ENCODE measurements at regions not wholly inside any gene's neighbourhood (a gene's known extent, or its start where the extent isn't known, plus 50 kb on each side); places are given as distances from the start of the nearest gene placed in this dataset.

DNA sequence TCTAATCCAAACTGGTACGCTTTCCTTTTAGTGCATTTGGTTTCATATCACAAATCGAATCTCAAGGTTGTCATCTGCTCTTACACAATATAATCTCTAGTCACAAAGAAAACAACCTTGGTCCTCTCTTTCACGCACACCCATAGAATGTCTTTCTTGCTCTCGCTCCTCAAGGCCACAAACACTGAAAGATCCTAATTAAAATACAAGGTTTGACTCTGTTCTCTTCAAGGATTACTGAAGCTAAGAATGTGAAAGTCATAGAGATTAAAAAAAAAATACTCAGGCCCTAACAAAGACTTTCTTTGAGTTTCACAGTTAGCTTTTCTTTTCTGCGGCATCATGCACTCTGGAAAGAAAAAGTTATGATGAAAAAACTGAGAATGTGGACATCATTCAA, 891.5 kb downstream of the EFNB2 start:
- no peak for DNase-seq

DNA sequence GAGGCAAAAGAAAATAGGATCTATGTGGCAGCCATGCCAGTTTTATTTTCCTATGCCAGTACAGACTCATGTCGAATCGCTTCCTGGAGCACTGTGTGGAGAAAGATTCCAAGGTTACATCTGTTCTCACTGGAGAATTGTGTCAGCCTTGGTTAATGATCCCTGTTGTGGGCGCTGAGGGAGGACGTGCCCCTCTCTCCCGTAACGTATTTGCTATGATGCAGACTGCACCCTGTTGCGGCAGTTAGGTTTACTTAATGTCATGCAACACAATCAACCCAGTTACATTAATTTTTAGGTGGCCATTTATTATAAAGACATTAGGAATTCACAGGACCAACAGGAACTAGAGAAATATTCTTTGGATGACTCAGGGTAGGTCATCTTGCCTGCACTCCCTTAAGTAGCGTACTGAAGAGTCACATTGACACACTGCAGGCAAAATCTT, 892.9 kb downstream of the EFNB2 start:
- DNase-seq = no peak

DNA sequence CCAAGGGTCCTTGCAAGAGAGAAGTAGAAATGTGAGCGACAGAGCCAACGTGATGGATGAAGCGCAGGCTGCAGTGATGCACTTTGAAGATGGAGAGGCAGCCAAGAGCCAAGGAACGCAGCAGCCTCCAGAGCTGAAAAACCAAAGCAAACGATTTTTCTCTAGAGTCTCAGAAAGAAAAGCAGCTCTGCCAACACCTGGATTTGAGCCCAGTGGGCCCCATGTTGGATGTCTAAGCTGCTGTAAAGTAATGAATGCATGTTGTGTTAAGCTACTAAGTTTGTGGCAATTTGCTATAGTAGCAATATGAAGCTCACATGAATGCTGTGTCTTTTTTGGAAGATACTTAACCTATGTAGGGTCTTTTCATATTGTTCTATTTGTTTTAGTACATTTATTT, 894.3 kb downstream of the EFNB2 start:
- no peak for DNase-seq

DNA sequence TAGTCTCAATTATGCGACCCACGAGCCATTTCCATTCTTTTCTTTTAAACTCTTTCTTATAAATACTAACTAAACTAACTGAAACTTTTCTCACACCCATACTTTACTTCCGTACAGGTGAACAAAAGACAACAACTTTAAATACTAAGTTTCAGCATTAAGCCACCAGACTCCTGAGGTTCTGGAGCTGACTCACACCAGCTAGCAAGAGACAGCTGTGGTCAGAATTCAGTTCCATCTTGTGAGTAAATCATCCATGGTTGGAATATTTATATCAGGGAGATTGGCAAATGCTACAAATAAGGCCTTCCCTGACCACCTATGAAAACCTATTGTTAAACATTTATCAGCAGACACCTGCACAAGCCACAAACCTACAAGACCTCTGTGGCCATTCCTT, 897.0 kb downstream of the EFNB2 start:
- no peak for DNase-seq

- no peak for DNase-seq
These were observed 901.4 kb downstream of the EFNB2 start for GRCh38 chr13:105634059-105634458.

GRCh38 chr13:105630431-105630830, 905.0 kb downstream of the EFNB2 start:
- DNase-seq = no peak

DNA sequence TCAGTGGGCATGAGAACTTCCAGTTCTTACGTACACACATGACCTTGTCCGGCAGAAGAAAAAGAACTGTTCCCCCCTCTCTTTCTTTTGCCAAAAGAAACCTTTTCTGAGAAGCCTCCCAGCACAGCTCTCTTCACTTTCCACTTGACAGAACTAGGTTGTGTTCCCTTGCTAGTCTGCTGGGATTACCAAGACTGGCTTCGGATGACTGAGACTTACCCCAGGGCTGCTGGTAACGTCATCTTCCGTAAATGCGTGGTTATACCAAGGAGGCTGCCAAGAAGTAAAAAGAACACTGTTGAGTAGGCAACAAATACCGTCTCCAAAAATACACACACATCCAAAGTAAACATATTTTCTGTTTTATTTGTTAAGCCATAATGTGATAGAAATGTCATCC, 908.2 kb downstream of the EFNB2 start:
- DNase-seq = no peak

GRCh38 chr13:105625691-105626090, 909.8 kb downstream of the EFNB2 start:
- no peak for DNase-seq

- no peak for DNase-seq
These were observed 919.0 kb downstream of the EFNB2 start for GRCh38 chr13:105616333-105617075.

- DNase-seq = no peak
These were observed 922.9 kb downstream of the EFNB2 start for GRCh38 chr13:105612541-105612940.

DNA sequence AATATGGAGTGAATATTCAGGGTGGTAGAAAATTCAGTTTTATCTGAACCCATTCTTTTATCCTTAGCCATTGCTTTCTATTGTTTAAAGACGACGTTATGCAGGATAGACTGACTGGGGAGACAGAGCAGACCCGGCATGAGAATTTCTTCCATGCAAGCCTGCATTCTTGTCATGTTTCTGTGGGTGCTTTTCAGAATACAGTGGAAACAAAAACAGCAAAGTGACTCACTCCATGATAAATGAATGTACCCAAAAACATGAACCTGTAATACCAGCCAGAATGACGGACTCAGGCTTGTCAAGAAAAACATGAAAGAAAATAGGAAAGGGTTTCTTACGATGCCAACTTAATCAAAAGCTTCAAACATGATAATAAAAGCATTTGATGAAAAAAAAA, 924.0 kb downstream of the EFNB2 start:
- no peak for DNase-seq

GRCh38 chr13:105608104-105608503, 927.4 kb downstream of the EFNB2 start:
- DNase-seq = no peak

- no peak for DNase-seq
These were observed 928.0 kb downstream of the EFNB2 start for GRCh38 chr13:105607426-105607825.

DNA sequence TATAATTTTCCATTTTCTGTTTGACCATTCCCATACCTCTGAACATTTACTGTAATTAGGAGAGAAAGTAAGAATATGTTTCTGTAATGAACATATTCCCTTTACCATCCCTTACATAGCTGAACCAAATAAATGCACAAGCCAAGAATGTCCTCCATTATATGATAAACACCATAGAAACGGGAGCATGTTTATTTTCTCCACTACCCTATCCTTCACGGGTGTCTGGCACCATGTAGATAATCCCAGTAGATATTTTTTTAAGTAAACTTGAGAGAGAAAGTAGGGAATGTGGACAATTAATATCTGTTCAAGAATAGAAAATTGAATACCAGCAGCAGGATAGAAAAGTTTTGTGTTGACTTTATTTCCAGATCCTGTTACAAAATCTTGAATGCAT, 928.4 kb downstream of the EFNB2 start:
- DNase-seq = no peak

DNA sequence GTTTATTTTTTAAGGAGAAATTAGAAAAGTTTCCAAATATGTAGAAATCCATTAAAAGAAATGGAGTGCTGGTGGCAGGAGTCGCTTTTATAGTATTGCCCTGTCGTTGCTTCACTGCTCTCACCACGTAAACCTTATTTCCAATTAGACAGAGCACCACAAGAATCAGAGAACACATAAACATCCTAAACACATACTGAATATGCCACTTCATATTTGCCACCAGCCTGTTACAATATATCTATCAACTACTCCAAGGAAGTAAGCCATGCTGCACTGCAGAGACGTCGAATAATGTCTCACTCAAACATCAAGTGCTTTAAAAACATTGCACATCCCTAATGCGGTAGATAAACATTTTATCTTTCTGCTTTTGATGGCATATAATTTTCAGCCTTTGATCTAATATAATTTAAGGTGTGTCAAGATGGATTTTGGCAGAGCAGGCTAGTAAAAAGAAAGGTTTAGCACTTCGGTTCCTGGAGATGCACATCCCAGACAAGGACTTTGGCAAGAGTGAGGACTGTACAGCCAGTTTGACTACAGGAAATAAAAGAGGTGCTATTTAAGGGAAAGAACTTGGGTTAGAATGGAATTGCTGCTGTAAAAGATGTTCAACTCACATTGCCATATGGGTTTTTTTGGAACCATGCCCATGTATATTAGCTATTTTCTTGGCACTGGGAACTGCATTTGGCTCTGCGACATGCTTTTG, 932.3 kb downstream of the EFNB2 start:
- no peak for DNase-seq

- no peak for DNase-seq
These were observed 935.9 kb downstream of the EFNB2 start for GRCh38 chr13:105599477-105600037.

DNA sequence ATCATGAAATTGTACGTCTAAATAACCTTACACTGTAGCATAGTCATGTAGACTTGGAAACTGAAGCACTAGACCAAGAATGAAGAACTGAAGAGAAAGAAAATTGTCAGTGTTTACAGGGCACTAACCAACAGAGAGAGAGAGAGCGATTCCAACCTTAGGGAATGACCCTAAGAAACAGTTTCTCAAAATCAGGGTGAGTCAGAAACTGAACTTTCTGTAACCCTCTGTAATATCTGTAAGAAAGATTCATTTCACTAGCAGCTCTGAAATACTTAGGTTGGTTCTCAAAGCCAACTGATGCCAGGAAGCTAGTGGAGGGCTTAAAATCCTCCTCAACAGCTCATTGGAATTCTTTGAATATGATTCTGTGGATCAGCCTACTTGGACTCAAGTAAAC, 936.9 kb downstream of the EFNB2 start:
- DNase-seq = no peak

- no peak for DNase-seq
These were observed 937.9 kb downstream of the EFNB2 start for GRCh38 chr13:105597573-105597972.

- no peak for DNase-seq
These were observed 940.0 kb downstream of the EFNB2 start for GRCh38 chr13:105595471-105595870.

GRCh38 chr13:105591277-105591676, 944.2 kb downstream of the EFNB2 start:
- no peak for DNase-seq

- no peak for DNase-seq
These were observed 947.7 kb downstream of the EFNB2 start for GRCh38 chr13:105587786-105588185.

- no peak for DNase-seq
These were observed 955.4 kb downstream of the EFNB2 start for GRCh38 chr13:105579821-105580710.

DNA sequence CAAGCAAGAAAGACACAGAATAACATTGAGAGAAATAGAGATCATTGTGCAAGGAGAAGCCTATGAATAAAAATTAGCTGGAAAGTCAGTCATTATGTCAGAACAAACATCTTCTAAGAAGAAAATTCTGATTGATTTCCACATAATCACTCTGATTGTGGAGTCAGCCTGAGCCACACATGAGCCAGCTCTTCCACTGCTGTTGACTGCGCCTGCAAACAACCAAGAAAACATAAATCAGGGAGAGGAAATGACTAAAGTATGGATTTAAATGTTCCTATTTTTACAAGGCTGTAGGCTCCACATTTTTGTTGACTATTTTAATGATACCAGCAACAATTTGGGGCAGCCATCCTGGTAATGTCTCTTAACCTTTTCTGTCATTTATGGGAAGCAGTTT, 962.3 kb downstream of the EFNB2 start:
- DNase-seq = no peak

Data from SHP77 treated with DMSO at 0.1 percent for 48 hours (cell line).